ENCODE measurements at regions not wholly inside any gene's neighbourhood (a gene's known extent, or its start where the extent isn't known, plus 50 kb on each side); places are given as distances from the start of the nearest gene placed in this dataset.

- no peak for DNase-seq
These were observed 225.5 kb upstream of the POU2AF2 start for GRCh38 chr11:111019871-111020670.

DNA sequence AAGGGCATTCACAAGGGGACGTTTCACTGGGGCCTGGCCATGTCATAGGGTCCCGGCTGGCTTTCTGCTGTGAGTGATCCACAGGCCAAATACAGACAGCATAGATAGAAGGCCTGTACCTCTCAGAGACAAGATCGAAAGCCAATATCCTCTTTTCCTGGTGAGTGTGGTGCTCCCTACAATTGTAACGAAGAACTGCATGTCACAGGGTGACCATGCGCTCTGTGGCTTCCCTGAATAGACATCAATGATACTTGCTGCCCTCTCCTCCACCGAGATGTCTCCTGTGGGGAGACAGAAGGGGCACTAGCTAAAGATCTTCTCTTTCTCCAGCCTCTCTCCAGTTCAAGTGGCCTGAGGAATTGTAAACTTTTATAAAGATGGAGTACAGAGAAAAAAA lies 226.1 kb upstream of the POU2AF2 start:
- no peak for DNase-seq

DNA sequence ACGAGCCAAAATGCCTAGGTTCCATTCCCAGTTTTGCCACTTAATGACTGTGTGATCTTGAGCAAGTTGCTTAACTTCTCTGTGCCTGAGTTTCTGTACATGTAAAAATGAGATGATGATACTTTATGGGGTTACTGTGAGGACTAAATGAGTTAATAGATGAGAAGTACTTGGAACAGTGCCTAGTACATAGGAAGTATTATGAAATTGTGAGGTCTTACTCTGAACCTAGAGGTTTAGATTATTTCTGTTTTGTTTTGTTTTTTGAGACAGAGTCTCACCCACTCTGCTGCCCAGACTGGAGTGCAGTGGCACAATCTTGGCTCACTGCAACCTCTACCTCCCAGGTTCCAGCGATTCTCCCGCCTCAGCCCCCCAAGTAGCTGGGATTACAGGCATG lies 227.0 kb upstream of the POU2AF2 start:
- DNase-seq: no peak

DNA sequence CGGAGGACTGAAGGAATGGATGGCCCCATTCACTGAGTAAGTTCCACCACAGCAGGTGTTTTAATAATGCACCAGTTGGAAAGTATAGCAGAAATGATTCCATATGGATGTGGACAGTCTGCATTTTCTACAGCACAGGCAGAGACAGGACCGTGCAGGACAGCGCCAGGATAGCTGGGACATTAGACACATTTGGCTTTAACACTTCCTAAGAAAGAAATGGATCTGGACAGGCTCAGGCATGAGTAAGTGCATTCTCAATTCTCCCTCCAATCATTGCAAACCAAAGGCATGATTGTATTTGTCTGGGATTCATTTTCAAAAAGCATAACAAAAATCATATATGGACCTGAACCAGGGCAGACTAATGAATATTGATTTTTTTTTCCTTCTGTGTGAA lies 233.0 kb upstream of the POU2AF2 start:
- DNase-seq: no peak

GRCh38 chr11:111011275-111011594 lies 234.3 kb upstream of the POU2AF2 start:
- DNase-seq: no peak

DNA sequence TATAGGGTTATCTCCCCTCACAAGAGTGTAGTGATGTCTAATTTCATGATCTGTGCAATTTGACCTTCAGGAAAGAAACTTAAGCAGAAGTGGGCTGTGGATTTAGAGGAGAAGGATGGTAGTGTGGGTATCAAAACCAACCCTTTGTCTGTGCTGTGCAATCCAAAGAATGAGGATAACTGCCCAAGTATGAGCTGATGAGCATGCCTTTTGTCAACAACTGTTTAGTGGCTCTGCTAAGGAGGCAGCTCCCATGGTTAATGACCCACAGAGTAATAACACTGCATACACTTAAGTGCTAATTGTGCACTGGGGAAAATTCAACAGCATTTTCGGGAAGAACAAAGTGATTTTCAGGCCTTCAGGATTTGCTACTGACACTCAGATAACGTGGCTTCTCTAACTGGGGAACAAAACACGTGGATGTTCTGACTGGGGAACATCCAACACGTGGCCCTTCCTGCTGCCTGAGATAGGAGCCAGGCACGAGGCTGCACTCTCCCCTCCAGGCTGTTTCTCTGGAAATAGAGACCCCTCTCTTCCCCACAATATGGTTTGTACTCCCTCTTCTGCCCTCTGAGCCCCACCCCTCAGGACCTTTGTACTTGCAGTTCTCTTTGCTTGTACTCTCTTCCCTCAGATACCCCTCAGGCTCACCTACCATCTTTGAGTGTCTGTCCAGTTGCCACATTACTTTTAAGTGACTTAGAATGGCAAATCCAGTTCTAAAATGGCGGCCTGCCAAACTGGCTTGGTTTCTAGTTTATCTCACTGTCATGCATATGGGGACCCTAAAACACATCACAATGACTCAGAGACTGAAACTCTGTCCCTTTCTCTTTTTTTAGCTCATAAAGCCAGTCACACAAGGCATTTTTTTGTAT lies 234.9 kb upstream of the POU2AF2 start:
- no peak for DNase-seq

GRCh38 chr11:111006227-111006626 lies 239.3 kb upstream of the POU2AF2 start:
- DNase-seq: no peak

DNA sequence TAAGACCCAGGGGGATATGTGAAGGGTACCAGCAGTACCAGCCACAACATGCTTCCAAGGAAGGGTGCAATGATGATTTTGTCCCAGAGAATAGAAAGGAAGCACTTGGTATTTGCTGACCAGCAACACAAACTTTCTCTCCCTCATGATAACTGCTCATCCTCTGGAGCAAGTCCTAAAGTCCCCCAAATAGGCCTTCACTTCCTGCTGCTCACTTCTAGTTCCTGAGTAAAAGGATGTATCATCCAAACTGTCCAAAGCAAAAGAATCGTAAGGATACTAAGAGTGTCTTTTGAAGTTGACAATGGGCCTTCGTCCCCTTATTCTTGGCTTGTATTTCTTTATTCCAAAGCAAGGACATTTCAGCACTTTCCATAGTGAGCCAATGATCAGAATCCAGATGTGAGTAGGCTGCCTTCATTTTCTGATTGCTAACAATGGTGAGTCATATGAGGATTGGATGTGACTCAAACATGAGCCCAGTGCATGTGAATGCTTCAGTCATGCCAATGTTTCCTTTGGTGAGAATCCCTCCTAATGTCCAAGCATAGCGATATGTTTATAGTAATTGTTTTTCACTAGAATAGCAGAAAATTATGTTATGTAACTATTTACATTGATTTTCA lies 243.4 kb upstream of the POU2AF2 start:
- no peak for DNase-seq

DNA sequence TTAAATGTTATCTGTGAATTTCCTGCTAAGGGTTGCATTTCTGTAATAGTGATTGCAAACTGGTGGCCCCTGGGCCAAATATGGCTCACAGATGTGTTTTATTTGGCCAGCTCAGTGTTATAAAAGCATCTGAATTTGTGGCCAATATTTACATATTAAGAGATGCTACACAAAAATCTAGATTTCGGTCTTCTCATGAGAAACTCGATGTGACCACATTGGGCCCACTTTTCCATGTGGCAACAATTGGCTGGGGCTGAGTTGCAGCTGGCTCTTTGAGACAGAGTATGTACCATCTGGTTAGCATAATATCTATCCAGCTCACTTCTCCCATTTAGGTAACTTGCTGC lies 244.5 kb upstream of the POU2AF2 start:
- no peak for DNase-seq

- no peak for DNase-seq
These were observed 245.0 kb upstream of the POU2AF2 start for GRCh38 chr11:111000400-111001080.

- no peak for DNase-seq
These were observed 253.0 kb upstream of the POU2AF2 start for GRCh38 chr11:110992481-110992880.

DNA sequence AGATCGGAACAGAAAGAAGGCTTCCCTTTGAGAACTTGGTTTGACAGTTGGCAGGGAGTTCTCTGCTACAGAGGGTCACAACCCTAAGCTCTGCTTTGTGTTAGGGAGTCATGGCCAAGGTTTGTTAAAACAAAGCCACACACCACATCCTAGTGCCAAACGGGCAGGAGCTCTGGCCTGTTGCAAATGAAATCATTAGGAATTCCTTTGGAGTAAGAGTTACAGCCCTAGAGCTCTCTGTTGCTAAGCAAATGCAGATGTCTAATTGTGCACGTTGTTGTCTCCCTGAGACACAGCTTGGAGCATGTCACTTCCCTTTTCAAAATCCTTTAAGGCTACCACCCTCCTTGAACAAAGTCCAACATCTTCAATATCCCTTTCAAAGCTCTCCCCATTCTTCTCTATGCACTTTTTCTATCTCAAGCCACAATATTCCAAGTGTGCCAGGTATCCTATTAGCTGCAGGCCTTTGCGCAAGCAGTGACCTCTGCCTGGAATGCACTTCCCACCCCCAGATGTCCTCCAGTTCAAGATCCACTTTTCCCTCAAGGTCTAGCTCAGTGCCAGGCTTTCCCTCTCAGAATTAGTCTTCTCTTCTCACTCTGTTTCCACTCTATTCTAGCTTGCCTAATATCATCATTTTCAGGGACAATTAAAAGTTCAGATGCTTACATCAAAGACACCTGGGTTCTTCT lies 253.7 kb upstream of the POU2AF2 start:
- DNase-seq: no peak

DNA sequence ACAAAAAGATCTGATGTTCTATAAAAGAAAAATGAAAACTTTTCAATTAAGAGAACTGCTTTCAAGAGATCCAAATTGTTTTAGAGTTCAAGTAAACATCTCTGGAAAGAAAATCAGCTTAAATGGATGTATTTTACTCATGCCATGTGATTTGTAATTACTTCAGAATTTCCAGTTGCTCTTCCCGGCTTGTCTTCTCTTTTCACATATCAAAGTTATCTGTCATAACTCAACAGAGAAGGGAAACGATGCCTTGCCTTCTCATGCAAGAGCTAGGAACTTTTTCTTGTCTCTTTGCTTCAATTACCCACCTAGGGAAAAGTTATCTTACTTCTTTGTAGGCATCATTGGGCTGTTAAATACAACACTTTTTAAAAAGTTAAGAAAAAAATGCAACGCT lies 255.2 kb upstream of the POU2AF2 start:
- DNase-seq: no peak

GRCh38 chr11:110989428-110990133 lies 255.9 kb upstream of the POU2AF2 start:
- DNase-seq: no peak

GRCh38 chr11:110988671-110989070 lies 256.9 kb upstream of the POU2AF2 start:
- DNase-seq: no peak

GRCh38 chr11:110986016-110986415 lies 259.5 kb upstream of the POU2AF2 start:
- DNase-seq: no peak

DNA sequence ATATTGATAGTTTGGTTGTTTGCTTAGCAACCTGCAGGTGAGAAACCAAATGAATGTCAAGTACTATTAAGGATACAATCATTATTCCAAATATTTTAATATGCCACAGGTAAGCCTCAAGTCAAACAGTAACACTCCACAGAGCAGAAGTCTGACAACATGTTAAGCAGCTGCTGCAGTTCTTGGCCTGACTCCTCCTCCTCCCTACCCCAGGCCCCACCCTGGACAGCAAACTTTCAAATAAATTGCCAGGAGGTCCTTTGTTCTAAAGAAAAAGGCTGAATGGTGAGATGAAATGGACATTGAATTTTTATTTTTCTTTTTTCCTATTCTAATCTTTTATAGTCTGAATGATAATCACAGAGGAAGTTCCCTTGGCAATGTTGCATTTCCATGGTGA lies 260.0 kb upstream of the POU2AF2 start:
- DNase-seq: no peak

DNA sequence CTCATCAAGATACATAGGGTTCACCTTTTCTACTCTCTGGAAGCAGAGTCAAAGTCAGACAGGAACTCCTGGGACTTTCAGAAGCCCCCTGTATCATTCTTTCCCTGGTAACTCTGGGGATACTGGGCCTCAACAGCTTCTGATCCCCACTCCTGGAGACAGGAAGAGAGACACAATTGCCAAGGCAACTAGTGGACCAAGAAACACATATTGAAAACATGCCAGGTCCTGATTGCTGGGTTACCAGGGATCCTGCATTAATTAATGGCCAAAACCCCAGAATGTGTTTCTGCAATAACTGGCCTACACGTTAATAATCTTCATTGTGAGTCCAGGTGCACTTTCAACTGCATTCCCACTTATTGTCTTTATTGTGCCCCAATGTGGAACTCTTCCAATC lies 260.8 kb upstream of the POU2AF2 start:
- DNase-seq: no peak

DNA sequence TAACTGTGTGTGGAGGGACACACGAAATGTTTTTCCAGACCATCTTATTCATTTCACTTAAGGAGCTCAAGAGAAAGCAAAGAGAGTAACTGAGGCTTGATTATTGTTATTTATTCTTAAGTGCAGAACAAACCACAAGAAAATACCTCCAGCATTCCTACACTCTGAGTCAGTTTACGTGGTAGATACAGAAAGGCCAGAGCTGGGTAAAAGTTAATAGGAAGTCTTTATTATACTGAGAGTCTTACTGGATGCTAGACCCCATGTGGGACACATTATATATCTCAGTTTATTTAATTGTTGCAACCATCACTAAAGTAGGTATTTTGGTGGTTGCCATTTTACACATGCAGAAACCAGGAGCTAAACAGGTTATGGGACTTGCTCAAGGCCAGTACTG lies 261.4 kb upstream of the POU2AF2 start:
- no peak for DNase-seq

GRCh38 chr11:110982214-110982613 lies 263.3 kb upstream of the POU2AF2 start:
- no peak for DNase-seq

GRCh38 chr11:110979696-110980095 lies 265.8 kb upstream of the POU2AF2 start:
- no peak for DNase-seq

DNA sequence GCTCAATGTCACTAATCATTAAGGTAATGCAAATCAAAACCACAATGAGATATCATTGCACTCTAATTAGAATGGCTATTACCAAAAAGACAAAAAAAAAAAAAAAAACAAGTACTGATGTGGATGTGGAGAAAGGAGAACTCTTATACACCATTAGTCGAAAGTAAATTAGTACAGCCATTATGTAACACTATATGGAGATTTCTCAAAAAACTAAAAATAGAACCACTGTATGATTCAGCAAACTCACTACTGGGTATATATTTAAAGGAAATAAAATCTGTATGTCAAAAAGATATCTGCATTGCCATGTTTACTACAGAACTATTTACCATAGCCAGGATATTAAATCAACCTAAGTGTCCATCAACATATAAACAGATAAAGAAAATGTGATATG lies 265.4 kb upstream of the ARHGAP20 start:
- DNase-seq: no peak

Measured in NCI-H1694 (cell line).